ENCODE measurements at regions not wholly inside any gene's neighbourhood (a gene's known extent, or its start where the extent isn't known, plus 50 kb on each side); places are given as distances from the start of the nearest gene placed in this dataset.
"Not testable (repeated sequence)": the region's sequence is repeated elsewhere in the genome, so short reads cannot be mapped to it uniquely, and the experiment has no call there.

DNA sequence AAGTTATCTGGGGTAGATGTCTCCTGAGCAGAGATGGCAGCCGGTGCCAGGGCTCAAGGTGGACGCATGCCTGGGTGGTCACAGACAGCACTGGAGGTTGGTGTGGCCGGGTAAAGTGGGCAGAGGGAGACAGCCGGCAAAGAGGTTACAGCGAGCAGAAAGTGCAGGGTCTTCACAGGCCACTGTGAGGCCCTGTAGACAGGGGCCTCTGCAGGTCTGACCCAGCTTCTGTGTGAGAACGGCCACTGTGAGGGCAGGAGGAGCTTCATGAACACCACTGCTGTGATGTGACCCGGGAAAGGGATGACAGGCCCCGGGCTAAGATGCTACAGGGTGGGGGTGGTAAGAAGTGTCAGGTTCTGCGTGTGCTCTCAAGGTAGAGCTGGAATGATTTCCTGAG lies 111.2 kb upstream of the VOPP1 start:
- TF ChIP-seq, protein P1, sequence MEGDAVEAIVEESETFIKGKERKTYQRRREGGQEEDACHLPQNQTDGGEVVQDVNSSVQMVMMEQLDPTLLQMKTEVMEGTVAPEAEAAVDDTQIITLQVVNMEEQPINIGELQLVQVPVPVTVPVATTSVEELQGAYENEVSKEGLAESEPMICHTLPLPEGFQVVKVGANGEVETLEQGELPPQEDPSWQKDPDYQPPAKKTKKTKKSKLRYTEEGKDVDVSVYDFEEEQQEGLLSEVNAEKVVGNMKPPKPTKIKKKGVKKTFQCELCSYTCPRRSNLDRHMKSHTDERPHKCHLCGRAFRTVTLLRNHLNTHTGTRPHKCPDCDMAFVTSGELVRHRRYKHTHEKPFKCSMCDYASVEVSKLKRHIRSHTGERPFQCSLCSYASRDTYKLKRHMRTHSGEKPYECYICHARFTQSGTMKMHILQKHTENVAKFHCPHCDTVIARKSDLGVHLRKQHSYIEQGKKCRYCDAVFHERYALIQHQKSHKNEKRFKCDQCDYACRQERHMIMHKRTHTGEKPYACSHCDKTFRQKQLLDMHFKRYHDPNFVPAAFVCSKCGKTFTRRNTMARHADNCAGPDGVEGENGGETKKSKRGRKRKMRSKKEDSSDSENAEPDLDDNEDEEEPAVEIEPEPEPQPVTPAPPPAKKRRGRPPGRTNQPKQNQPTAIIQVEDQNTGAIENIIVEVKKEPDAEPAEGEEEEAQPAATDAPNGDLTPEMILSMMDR (conservative IDR thresholded peaks at IDR 0.05 in 1 of 2, IDR thresholded peaks at IDR 0.05 in 1 of 2; ENCODE audit: extremely low read depth in 1 of 2, insufficient read depth in 1 of 2, low read depth in 1 of 2, low read length in 2 of 2), result not testable (repeated sequence)
- TF ChIP-seq EZH2 (IDR thresholded peaks at IDR 0.05; ENCODE audit: borderline replicate concordance, low read length), result not testable (repeated sequence)

All from mammary epithelial cell (primary cell).